ENCODE measurements at regions not wholly inside any gene's neighbourhood (a gene's known extent, or its start where the extent isn't known, plus 50 kb on each side); places are given as distances from the start of the nearest gene placed in this dataset.

DNA sequence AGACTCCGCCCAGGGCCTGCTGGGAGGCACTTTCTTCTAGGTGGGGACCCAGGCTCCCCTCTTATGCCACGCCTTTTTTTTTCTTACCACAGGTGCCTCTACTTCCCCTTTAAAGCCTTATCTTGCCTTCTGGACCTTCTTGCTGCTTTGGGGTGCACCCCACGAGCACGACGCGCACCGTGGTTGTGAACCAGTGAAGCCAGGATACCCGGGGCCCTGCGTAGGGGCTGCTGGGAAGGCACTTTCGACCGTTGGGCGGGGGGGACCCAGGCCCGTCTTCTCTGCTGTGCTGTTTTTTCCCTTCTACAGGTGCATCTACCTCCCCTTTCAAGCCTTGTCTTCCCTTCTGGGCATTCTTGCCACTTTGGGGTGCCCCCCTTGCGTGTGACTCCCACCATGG, 305.4 kb downstream of the ALG10 start:
- H3K4me2 ChIP-seq (ENCODE audit: low read length): no peak overlapping the region
- H3K9me3 ChIP-seq (ENCODE audit: low read length): no peaks in the 10 kb centered on the region
- no peak overlapping the region for H3K4me3 ChIP-seq (ENCODE audit: low read depth, low read length, poor library complexity, severe bottlenecking)

DNA sequence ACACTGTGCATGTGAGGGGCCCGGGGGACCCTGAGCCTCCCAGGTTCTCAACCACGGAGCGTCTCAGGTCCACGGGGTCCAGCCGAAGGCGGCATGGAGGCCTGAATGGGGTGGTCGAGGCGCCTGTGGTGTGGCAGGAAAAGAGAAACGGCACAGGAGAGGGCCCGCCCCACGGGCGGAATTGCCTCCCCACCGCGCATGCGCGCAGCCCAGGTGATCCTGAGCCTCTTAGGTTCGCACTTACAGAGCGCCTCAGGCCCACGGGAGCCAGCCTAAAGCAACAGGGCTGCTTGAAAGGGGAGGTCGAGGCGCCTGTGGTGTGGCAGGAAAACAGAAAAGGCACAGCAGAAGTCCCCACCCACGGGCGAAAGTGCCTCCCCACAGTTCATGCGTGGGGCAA, 311.0 kb downstream of the ALG10 start:
- Histone ChIP-seq H3K9me3 (ENCODE audit: low read length) (no peaks in the 10 kb centered on the region), H3F3A (ENCODE audit: insufficient read depth, low read length) (no peaks in the 10 kb centered on the region), H3K27ac (ENCODE audit: low read depth, low read length, poor library complexity, severe bottlenecking) (no peak overlapping the region), H3K4me3 (ENCODE audit: low read depth, low read length, poor library complexity, severe bottlenecking) (no peak overlapping the region), H3K36me3 (ENCODE audit: insufficient read depth, low read length) (no peaks in the 10 kb centered on the region), H3K79me2 (ENCODE audit: insufficient read depth, low read length) (no peaks in the 10 kb centered on the region), H4K20me1 (ENCODE audit: insufficient read depth, low read length) (no peaks in the 10 kb centered on the region), H2AFZ (ENCODE audit: low read length) (no peak overlapping the region), H3K9me2 (ENCODE audit: low read depth, low read length) (no peaks in the 10 kb centered on the region), H3K9ac (ENCODE audit: low read length) (no peak overlapping the region), H3K27me3 (ENCODE audit: insufficient read depth, low read length) (no peaks in the 10 kb centered on the region), H3K4me2 (ENCODE audit: low read length) (no peak overlapping the region), H3K4me1 (ENCODE audit: insufficient read depth, low read length, severe bottlenecking) (no peaks in the 10 kb centered on the region)
- TF ChIP-seq CTCF (IDR thresholded peaks at IDR 0.05; ENCODE audit: low read length) (no peak), EZH2 (IDR thresholded peaks at IDR 0.05; ENCODE audit: borderline replicate concordance, low read length) (no peak)

More for the DNA sequence above, 305.4 kb downstream of the ALG10 start:
- Histone ChIP-seq H3K36me3 (ENCODE audit: insufficient read depth, low read length) (no peaks in the 10 kb centered on the region), H4K20me1 (ENCODE audit: insufficient read depth, low read length) (no peaks in the 10 kb centered on the region), H3K9me2 (ENCODE audit: low read depth, low read length) (no peaks in the 10 kb centered on the region), H2AFZ (ENCODE audit: low read length) (no peak overlapping the region), H3F3A (ENCODE audit: insufficient read depth, low read length) (no peaks in the 10 kb centered on the region), H3K4me1 (ENCODE audit: insufficient read depth, low read length, severe bottlenecking) (no peaks in the 10 kb centered on the region), H3K27me3 (ENCODE audit: insufficient read depth, low read length) (no peaks in the 10 kb centered on the region), H3K27ac (ENCODE audit: low read depth, low read length, poor library complexity, severe bottlenecking) (no peak overlapping the region), H3K9ac (ENCODE audit: low read length) (no peak overlapping the region), H3K79me2 (ENCODE audit: insufficient read depth, low read length) (no peaks in the 10 kb centered on the region)
- no peak for TF ChIP-seq EZH2 (IDR thresholded peaks at IDR 0.05; ENCODE audit: borderline replicate concordance, low read length)
- no peak for TF ChIP-seq CTCF (IDR thresholded peaks at IDR 0.05; ENCODE audit: low read length)

DNA sequence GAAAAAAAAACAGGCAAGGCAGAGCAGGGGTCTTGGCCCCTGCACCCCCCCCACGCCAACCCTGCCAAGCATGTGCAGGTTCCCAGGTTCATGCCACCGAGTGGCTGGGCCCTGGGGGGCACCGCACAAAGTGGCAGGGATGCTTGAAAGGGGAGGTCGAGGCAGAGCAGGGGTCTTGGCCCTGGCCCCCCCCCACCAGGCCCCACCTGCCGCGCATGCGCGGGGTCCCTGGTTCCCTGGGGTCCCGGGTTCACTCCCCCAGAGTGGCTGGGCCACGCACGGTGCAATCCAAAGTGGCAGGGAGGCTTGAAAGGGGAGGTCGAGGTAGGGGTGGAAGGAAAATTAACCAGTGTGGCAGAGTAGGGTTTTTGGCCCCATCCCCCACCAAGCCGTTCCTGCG, 312.2 kb downstream of the ALG10 start:
- H3K9ac ChIP-seq (ENCODE audit: low read length): no peak overlapping the region
- H3K9me2 ChIP-seq (ENCODE audit: low read depth, low read length): no peaks in the 10 kb centered on the region
- no peaks in the 10 kb centered on the region for H3K27me3 ChIP-seq (ENCODE audit: insufficient read depth, low read length)
- H3K4me1 ChIP-seq (ENCODE audit: insufficient read depth, low read length, severe bottlenecking): no peaks in the 10 kb centered on the region
- H2AFZ ChIP-seq (ENCODE audit: low read length): no peak overlapping the region
- H3K4me2 ChIP-seq (ENCODE audit: low read length): no peak overlapping the region
- no peaks in the 10 kb centered on the region for H3K9me3 ChIP-seq (ENCODE audit: low read length)
- no peaks in the 10 kb centered on the region for H4K20me1 ChIP-seq (ENCODE audit: insufficient read depth, low read length)
- H3F3A ChIP-seq (ENCODE audit: insufficient read depth, low read length): no peaks in the 10 kb centered on the region
- H3K79me2 ChIP-seq (ENCODE audit: insufficient read depth, low read length): no peaks in the 10 kb centered on the region
- H3K27ac ChIP-seq (ENCODE audit: low read depth, low read length, poor library complexity, severe bottlenecking): no peak overlapping the region
- H3K4me3 ChIP-seq (ENCODE audit: low read depth, low read length, poor library complexity, severe bottlenecking): no peak overlapping the region
- no peak for TF ChIP-seq CTCF (IDR thresholded peaks at IDR 0.05; ENCODE audit: low read length)
- TF ChIP-seq EZH2 (IDR thresholded peaks at IDR 0.05; ENCODE audit: borderline replicate concordance, low read length): no peak
- no peaks in the 10 kb centered on the region for H3K36me3 ChIP-seq (ENCODE audit: insufficient read depth, low read length)
